Nephron (organoid): ENCODE measurements at regions not wholly inside any gene's neighbourhood (a gene's known extent, or its start where the extent isn't known, plus 50 kb on each side); places are given as distances from the start of the nearest gene placed in this dataset.

ENCODE experiments used
- H3K27ac Mint-ChIP-seq, 3 experiments: 2 replicates each; pipeline ENCODE4 v1.8.0; 2020; ENCODE audit warnings: mixed read lengths in 3 of 3, mild to moderate bottlenecking in 2 of 3, moderate library complexity in 1 of 3
- H3K27me3 Mint-ChIP-seq: 2 replicates; pipeline ENCODE4 v1.8.0; 2021; ENCODE audit warnings: low read depth, mild to moderate bottlenecking, moderate library complexity, mixed read lengths
- H3K36me3 Mint-ChIP-seq: 2 replicates; pipeline ENCODE4 v1.8.0; 2020; ENCODE audit warnings: low read depth, mixed read lengths
- H3K4me1 Mint-ChIP-seq: 2 replicates; pipeline ENCODE4 v1.8.0; 2020; ENCODE audit warnings: mixed read lengths
- H3K4me3 Mint-ChIP-seq, 3 experiments: 2 replicates each; pipeline ENCODE4 v1.8.0; 2020; ENCODE audit warnings: mild to moderate bottlenecking in 3 of 3, mixed read lengths in 3 of 3, moderate library complexity in 2 of 3
- H3K9me3 Mint-ChIP-seq: 2 replicates; pipeline ENCODE4 v1.8.0; 2020; ENCODE audit warnings: mixed read lengths
- TF ChIP-seq, protein P1 (sequence below), 3 experiments: fragments of 200-600 bp; sonication (generic); IDR thresholded peaks; one replicate each; pipeline ENCODE4 v1.5.0; 2021; ENCODE audit warnings: antibody characterized with exemption in 3 of 3; ENCODE audit not compliant: unreplicated experiment in 3 of 3

DNA sequence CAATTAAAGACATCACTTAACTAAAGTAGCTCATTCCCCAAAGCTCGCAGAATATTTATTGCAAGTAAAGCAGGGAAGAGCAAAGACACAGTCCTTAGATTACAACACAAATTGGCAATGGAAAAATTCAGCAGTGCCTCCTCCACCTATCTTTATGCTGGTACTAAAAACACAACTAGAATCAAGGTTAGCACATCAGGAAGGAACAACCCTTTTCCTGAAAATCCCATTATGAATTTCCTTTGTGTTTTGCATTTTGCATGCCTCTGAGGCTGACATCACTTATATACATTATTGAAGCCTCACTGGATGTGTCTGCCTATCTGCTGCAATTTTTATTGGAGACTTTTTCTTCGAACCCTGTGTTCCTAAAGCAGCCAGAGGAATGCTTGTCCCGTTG is 193.8 kb upstream of the STK17B start:
- Mint-ChIP-seq H3K9me3 (peaks cover 10% of the 10 kb centered on the region), H3K4me3 (no peak overlapping the region), H3K27ac (no peak overlapping the region), H3K27me3 (no peaks in the 10 kb centered on the region), H3K36me3 (peaks cover 3% of the 10 kb centered on the region), H3K4me1 (peaks cover 10% of the 10 kb centered on the region)
- TF ChIP-seq, protein P1, sequence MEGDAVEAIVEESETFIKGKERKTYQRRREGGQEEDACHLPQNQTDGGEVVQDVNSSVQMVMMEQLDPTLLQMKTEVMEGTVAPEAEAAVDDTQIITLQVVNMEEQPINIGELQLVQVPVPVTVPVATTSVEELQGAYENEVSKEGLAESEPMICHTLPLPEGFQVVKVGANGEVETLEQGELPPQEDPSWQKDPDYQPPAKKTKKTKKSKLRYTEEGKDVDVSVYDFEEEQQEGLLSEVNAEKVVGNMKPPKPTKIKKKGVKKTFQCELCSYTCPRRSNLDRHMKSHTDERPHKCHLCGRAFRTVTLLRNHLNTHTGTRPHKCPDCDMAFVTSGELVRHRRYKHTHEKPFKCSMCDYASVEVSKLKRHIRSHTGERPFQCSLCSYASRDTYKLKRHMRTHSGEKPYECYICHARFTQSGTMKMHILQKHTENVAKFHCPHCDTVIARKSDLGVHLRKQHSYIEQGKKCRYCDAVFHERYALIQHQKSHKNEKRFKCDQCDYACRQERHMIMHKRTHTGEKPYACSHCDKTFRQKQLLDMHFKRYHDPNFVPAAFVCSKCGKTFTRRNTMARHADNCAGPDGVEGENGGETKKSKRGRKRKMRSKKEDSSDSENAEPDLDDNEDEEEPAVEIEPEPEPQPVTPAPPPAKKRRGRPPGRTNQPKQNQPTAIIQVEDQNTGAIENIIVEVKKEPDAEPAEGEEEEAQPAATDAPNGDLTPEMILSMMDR (IDR thresholded peaks at IDR 0.05; ENCODE audit: unreplicated experiment in 3 of 3), result no peak

DNA sequence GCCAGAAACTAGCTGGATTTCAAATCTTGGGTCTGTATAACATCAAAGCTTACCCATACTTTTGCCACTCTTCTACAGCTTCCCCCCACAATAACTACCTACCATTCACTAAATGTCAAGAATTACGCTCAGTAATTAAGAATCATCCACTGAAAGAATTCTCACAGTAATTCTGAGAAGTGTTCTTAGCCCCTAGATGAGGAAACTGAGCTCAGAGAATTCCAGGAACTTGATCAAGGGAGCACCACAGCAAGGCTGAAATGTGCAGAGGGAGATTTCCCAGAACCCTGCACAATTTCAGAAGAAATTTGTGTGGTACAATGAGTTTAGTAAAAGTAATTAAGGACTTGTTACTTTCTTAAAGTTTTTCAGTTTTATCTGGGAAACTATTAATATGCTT is 194.5 kb upstream of the STK17B start:
- TF ChIP-seq, protein P1 (IDR thresholded peaks at IDR 0.05; ENCODE audit: unreplicated experiment in 3 of 3), result no peak
- H3K27ac Mint-ChIP-seq, result no peak overlapping the region
- peaks cover 10% of the 10 kb centered on the region for H3K4me1 Mint-ChIP-seq
- no peaks in the 10 kb centered on the region for H3K27me3 Mint-ChIP-seq
- H3K4me3 Mint-ChIP-seq, result no peak overlapping the region
- peaks cover 3% of the 10 kb centered on the region for H3K36me3 Mint-ChIP-seq
- H3K9me3 Mint-ChIP-seq, result peaks cover 10% of the 10 kb centered on the region

DNA sequence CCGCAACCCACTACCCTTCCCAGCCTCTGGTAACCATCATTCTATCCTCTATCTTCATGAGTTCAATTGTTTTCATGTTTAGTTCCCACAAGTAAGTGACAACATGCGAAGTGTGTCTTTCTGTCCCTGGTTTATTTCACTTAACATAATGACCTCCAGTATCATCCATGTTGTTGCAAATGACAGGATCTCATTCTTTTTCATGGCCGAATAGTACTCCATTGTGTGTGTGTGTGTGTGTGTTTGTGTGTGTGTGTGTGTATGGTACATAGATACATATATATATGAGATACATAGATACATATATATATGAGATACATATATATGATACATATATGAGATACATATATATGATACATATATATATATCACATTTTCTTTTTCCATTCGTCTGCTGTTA is 196.3 kb upstream of the STK17B start:
- Mint-ChIP-seq H3K9me3 (peaks cover 10% of the 10 kb centered on the region), H3K27me3 (no peaks in the 10 kb centered on the region), H3K36me3 (peaks cover 3% of the 10 kb centered on the region), H3K4me1 (peaks cover 10% of the 10 kb centered on the region), H3K27ac (no peak overlapping the region), H3K4me3 (no peak overlapping the region)
- TF ChIP-seq, protein P1 (IDR thresholded peaks at IDR 0.05; ENCODE audit: unreplicated experiment in 3 of 3), result no peak

DNA sequence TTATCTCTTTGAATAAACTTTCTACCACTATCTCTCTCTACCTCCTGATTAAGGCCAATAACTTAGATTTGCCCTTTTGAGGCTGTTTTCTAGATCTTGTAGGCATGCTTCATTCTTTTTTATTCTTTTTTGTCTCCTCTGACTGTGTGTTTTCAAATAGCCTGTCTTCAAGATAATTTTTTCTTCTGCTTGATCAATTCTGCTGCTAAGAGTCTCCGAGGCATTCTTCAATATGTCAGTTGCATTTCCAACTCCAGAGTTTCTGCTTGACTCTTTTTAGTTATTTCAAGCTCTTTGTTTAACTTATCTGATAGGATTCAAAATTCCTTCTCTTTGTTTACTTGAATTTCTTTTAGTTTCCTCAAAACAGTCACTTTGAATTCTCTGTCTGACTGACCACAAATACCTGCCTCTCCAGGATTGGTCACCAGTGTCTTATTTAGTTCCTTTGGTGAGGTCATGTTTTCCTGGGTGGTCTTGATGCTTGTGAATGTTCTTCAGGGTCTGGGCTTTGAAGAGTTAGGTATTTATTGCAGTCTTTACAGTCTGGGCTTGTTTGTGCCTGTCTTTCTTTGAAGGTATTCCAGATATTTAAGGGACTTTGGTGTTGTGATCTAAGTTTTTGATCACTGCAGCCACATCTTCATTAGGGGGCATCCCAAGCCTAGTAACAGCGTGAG is 197.3 kb upstream of the STK17B start:
- Mint-ChIP-seq H3K9me3 (peaks cover 10% of the 10 kb centered on the region), H3K27me3 (no peaks in the 10 kb centered on the region), H3K4me1 (peaks cover 20% of the 10 kb centered on the region), H3K4me3 (no peak overlapping the region), H3K36me3 (peaks cover 3% of the 10 kb centered on the region), H3K27ac (no peak overlapping the region)
- TF ChIP-seq, protein P1 (IDR thresholded peaks at IDR 0.05; ENCODE audit: unreplicated experiment in 3 of 3), result no peak

DNA sequence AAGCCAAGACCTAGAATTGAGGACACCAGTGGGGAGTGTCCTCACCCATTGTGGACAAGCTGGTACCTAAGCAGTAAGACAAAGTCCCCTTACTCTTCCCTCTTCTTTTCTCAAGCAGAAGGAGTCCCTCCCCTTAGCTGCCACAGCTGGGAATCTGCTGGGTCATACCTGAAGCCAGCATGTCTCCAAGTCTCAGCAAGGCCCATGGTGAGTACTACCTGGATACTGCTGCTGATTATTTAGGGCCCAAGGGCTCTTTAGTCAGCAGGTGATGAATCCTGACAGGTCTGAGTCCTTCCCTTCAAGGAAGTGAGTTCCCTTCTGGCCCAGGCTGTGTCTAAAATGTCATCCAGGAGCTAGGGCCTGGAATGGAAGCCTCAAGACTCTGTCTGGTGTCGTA is 198.6 kb upstream of the STK17B start:
- Mint-ChIP-seq H3K4me3 (no peak overlapping the region), H3K27ac (no peak overlapping the region), H3K4me1 (peaks cover 20% of the 10 kb centered on the region), H3K36me3 (peaks cover 3% of the 10 kb centered on the region), H3K9me3 (peaks cover 10% of the 10 kb centered on the region), H3K27me3 (no peaks in the 10 kb centered on the region)
- TF ChIP-seq, protein P1 (IDR thresholded peaks at IDR 0.05; ENCODE audit: unreplicated experiment in 3 of 3), result no peak

DNA sequence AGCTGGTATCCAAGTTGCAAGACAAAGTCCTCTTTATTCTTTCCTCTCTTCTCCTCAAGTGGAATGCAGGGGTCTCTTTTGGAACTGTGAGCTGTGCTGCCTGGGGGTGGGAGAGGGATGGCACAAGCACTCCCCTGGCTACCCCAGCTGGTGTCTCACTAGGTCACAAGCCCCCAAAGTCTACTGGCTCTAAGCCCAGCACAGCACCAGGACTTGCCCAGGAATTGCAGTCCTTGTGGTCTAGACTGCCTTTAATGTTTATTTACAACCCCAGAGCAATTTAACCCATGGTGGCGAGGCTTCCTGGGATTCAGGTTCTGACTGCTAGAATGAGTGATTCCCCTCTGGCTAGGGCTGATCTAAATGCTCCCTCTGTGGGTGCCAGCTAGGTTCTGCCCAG is 199.0 kb upstream of the STK17B start:
- H3K9me3 Mint-ChIP-seq, result peaks cover 10% of the 10 kb centered on the region
- H3K4me1 Mint-ChIP-seq, result peaks cover 20% of the 10 kb centered on the region
- no peak overlapping the region for H3K4me3 Mint-ChIP-seq
- no peak overlapping the region for H3K27ac Mint-ChIP-seq
- peaks cover 3% of the 10 kb centered on the region for H3K36me3 Mint-ChIP-seq
- TF ChIP-seq, protein P1 (IDR thresholded peaks at IDR 0.05; ENCODE audit: unreplicated experiment in 3 of 3), result no peak
- H3K27me3 Mint-ChIP-seq, result no peaks in the 10 kb centered on the region
